ENCODE measurements at regions not wholly inside any gene's neighbourhood (a gene's known extent, or its start where the extent isn't known, plus 50 kb on each side); places are given as distances from the start of the nearest gene placed in this dataset.

DNA sequence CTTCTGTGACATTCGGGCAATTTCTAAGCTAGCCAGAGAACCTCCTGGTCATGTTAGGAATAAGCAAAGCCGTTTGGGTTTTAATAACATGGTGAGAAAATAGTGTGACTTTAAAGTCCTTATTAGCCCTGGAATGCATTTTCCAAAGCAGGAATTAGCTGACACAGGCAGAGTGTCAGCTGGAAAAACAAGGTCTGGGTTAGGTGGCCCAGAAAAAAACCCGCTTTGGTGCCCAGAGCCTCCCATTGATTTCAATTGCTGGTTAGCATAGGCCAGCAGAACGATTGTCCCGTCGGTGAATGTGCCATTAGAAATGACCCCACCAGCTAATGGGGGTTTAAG is 62.1 kb upstream of the CPEB4 start:
- no peak for DNase-seq
- Mint-ChIP-seq H3K4me3 (no peak overlapping the region), H3K36me3 (no peaks in the 10 kb centered on the region), H3K27me3 (peaks cover 7% of the 10 kb centered on the region), H3K4me1 (peaks cover 14% of the 10 kb centered on the region), H3K9me3 (no peaks in the 10 kb centered on the region), H3K27ac (no peak overlapping the region)
- CTCF ChIA-PET: interaction anchor here (0.6 kb wide), 1 partner anchor 161 kb away, joined by 3 read pairs; no protein-coding TSS in a partner anchor

DNA sequence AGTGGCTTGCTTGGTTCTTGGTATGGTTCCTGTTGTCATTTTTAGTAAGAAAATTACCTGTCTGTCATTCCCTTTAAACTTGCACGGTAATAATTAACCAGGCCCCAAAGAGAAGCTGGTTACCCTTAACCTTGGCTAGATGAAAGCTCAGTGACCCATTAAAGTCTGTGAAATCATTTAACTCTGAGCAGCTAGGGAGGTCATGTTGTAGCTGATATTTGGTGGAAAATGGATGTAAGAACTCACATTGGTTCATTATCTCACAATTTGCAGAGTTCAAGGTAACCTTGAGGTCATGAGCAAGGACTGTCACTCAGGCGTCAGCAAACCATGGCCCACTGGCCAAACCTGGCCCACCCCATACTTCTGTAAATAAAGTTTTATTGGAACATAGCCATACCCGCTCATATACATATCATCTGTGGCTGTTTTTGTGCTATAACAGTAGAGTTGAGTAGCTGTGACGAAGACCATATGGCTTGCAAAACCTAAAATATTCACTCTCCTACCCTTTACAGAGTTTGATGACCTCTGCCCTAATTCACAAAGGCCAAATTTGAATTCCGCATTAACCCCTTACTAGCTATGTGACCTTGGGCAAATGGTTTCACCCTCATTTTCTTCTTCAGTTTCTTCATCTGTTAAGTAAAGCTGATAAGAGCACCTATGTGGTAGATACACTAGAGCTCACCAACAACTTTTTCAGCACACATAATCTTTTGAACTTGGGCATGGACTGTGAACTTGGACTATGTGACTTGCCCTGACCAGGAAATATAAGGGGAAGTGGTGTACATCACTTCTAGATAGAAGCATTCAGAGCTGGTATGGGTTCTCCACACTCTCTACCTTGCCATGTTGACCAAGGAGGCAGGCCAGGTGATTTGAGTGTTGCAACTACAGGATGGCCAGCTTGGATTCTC is 61.5 kb upstream of the CPEB4 start:
- Mint-ChIP-seq H3K27me3 (peaks cover 7% of the 10 kb centered on the region), H3K9me3 (no peaks in the 10 kb centered on the region), H3K4me3 (no peak overlapping the region), H3K36me3 (no peaks in the 10 kb centered on the region), H3K27ac (no peak overlapping the region), H3K4me1 (peaks cover 7% of the 10 kb centered on the region)
- no peak for DNase-seq
- CTCF ChIA-PET: no interaction called here

DNA sequence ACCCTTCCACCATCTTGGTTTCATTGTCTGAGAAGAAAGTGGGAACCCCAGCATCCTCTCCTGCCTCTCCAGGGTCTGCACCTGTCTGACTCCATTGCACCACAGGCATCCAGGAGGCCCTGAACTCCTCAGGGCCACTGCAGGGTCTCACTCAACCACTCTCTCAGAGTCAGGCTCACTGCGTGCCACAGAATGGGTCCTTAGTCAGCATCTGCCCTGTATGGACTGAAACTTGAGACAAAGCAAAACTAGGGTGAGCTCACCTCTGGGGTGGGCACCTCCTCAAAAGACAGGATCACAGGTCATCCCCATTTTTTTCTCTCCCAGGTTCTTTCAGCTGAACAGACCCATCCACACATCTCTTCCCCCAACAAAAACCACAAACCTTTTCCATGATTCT is 59.2 kb upstream of the CPEB4 start:
- Mint-ChIP-seq H3K27me3 (peaks cover 9% of the 10 kb centered on the region), H3K27ac (no peak overlapping the region), H3K4me3 (no peak overlapping the region), H3K36me3 (no peaks in the 10 kb centered on the region), H3K4me1 (no peaks in the 10 kb centered on the region), H3K9me3 (no peaks in the 10 kb centered on the region)
- no peak for DNase-seq
- CTCF ChIA-PET: no interaction called here

DNA sequence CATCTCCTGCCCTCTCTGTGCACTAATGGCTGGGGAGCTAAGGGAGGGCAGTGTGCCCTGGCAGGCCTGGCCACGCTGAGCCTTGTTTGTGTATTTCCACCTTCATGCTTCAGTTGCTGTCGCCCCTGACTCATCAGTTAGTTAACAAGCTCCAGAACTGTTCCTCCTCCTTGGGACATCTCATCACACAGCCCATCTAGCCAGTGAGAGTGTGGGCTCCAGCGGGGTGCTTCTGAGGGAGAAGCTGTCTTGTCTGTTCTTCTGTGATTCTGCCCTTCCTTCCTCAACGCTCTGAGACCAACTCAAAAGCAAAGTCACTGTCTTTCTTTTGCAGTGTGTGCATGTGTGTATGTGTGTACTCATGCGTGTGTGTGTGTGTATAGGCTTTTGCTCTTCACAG is 58.3 kb upstream of the CPEB4 start:
- no peaks in the 10 kb centered on the region for H3K36me3 Mint-ChIP-seq
- no peak overlapping the region for H3K27ac Mint-ChIP-seq
- CTCF ChIA-PET: no interaction called here
- no peaks in the 10 kb centered on the region for H3K9me3 Mint-ChIP-seq
- no peak for DNase-seq
- H3K4me3 Mint-ChIP-seq: no peak overlapping the region
- peaks cover 11% of the 10 kb centered on the region for H3K27me3 Mint-ChIP-seq
- no peaks in the 10 kb centered on the region for H3K4me1 Mint-ChIP-seq

DNA sequence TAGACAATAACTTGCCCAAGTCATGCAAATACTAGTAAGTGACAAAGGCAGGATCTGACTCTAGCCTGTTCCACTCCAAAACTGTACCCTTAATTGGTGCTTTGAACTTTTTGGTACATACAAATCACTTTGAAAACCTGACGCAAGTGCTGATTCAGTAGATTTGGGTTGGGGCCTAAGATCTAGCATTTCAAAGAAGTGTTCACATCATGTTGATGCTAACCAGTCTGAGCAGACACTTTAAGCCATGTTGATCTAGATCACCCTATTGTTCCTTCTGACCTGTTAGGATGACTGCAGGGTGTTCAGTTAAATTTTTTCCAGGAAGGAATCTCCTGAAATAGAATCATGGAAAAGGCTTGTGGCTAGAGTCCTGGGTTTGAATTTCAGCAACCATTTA is 57.7 kb upstream of the CPEB4 start:
- CTCF ChIA-PET: no interaction called here
- Mint-ChIP-seq H3K27ac (no peak overlapping the region), H3K4me1 (no peaks in the 10 kb centered on the region), H3K27me3 (peaks cover 6% of the 10 kb centered on the region), H3K36me3 (no peaks in the 10 kb centered on the region), H3K4me3 (no peak overlapping the region), H3K9me3 (no peaks in the 10 kb centered on the region)
- no peak for DNase-seq

DNA sequence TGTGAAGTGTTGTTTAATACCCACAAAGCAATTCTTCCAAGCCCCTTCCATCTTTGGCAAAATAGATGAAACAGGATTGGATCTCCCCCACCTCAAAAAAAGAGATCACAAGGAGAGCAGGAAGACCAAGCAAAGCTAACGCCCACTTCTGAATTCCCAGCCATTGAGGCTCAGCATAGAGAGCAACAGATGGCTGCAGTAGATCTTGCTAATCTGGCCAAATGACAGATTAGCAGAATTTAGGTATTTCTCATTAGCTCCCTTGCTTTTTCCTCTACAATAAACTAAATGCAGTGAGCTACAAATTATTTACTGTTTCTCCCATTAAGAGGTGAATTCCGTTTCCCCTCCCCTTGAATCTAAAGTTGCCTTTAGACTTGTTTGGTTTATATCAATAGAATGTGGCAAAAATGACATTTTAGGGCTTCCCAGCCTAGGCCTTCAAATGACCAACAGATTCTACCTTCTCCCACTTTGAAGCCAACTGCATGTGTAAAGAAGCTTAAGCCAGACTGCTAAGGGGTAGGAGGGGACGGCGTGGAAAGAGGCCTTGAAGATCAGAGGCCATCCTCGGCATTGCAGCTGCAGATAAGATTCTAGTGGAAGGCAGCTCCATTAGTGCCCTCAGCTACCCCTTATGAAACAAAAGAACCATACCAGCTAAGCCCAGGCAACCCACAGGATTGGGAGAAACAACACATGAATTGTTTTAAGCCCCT is 56.8 kb upstream of the CPEB4 start:
- Mint-ChIP-seq H3K4me3 (no peak overlapping the region), H3K27me3 (peaks cover 4% of the 10 kb centered on the region), H3K4me1 (no peaks in the 10 kb centered on the region), H3K36me3 (no peaks in the 10 kb centered on the region), H3K9me3 (no peaks in the 10 kb centered on the region), H3K27ac (no peak overlapping the region)
- DNase-seq: no peak
- CTCF ChIA-PET: interaction anchor here (0.6 to 1.0 kb wide), 2 partner anchors 10 to 88 kb away, joined by 3 to 4 read pairs; no protein-coding TSS in a partner anchor

DNA sequence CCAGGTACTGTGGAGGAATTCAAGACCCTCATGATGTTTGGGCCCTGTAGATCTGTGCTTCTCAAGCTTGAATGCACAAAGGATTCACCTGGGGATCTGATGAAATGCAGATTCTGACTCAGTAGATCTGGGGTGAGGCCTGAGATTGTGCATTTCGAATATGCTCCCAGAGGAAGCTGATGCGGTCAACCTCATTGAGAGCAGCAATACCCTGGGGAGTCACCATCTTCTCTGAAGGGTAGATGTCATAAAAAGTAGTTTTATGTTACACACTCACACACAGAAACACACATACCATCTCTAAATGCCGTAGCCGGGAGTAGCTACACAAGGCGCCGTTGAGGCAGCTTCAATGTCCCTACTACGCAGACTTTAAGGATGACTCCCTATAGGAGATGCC is 55.8 kb upstream of the CPEB4 start:
- peaks cover 8% of the 10 kb centered on the region for H3K27me3 Mint-ChIP-seq
- DNase-seq: no peak
- no peaks in the 10 kb centered on the region for H3K4me1 Mint-ChIP-seq
- H3K36me3 Mint-ChIP-seq: no peaks in the 10 kb centered on the region
- no peak overlapping the region for H3K27ac Mint-ChIP-seq
- no peak overlapping the region for H3K4me3 Mint-ChIP-seq
- CTCF ChIA-PET: no interaction called here
- no peaks in the 10 kb centered on the region for H3K9me3 Mint-ChIP-seq

DNA sequence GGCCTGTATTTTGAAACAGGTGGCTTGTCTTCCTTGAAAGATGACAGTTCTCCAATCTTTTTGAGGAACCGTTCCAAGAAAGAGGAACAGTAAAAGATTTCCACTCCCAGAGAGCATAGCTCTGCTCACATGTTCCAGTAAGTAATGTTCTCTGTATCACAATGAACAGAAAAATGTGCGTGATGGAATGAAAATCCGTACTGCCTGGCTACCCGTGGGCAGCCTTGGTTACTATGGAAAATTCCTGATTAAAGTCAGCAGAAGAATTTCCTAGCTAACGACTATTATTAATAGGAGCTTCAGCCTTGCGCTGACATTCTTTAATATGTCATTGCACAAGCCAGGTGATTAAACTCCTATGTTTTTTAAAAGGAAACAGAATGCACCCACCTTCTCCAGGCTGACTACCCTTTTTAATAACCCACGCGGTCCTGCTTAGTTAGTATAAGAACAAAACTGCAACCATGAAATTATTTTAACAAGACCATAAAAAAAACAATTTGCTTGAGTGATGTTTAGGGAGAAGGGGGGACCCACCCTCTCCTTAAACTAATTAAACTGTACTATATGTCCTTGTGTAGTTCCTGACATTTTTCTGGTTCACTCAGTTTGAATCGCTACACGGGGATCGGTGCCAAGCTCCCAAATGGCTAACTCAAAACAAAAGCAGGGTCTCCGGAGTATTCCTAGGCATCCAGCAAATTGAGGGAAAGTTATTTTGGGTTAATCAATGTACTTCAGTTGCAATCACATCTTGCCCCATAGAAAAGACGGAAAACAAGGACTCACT is 54.8 kb upstream of the CPEB4 start:
- no peak overlapping the region for H3K4me3 Mint-ChIP-seq
- H3K4me1 Mint-ChIP-seq: no peaks in the 10 kb centered on the region
- H3K27ac Mint-ChIP-seq: no peak overlapping the region
- CTCF ChIA-PET: no interaction called here
- no peaks in the 10 kb centered on the region for H3K9me3 Mint-ChIP-seq
- peaks cover 8% of the 10 kb centered on the region for H3K27me3 Mint-ChIP-seq
- no peaks in the 10 kb centered on the region for H3K36me3 Mint-ChIP-seq
- no peak for DNase-seq

DNA sequence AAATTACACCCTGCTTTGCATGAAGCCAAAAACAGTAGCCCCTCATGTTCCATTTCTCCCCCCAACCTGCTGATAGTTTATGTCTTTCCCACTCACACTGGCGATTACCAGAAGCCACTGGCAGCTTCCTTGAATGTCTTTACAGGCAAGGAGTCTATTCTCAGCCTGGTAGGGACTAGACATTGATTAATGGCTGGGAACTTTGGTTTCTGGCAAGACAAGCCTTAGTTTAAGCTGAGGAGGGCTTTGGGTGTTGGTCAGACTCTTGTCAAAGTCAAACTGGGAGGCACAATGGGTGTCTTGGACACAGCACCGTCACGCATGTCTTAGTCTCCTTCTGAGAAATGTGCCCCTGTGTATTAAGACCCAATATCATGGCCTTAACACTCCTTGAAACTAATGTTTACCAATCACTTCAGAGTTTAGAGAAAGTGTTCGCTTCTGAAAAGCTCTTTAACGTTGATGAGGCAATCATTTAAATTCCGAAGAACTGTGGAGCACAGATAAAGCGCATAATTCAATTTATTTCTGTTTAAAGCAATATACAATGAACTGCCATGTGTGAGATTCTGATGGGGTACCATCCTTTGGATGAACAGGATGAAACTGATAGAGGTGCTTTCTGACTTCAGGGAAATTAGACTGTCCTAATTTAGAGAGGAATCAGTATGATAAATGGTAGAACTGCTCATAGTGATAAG is 53.9 kb upstream of the CPEB4 start:
- Mint-ChIP-seq H3K9me3 (no peaks in the 10 kb centered on the region), H3K36me3 (no peaks in the 10 kb centered on the region), H3K27me3 (peaks cover 8% of the 10 kb centered on the region), H3K4me3 (no peak overlapping the region), H3K27ac (no peak overlapping the region), H3K4me1 (no peaks in the 10 kb centered on the region)
- CTCF ChIA-PET: no interaction called here
- DNase-seq: no peak

DNA sequence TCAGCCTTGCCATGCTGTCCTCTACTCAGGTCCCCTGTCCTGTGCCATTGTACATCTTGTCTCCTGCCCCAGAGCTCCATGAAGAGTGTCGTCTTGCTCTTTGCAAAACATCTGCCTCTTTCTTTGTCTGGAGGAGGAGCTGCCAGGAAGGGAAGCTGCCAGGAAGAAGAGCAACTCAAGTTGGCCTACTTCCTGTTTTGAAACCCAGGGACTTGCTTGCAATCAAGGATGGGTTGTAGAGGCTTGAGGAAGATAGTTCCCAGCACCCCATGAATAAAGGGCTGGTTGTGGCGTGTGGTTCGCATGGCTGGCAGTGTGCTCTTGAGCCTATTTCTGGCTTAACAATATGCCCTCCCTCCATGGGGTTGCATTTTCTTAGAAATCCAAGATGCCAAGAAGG is 53.0 kb upstream of the CPEB4 start:
- Mint-ChIP-seq H3K4me1 (no peaks in the 10 kb centered on the region), H3K9me3 (no peaks in the 10 kb centered on the region), H3K27me3 (peaks cover 12% of the 10 kb centered on the region), H3K36me3 (no peaks in the 10 kb centered on the region), H3K27ac (no peak overlapping the region), H3K4me3 (no peak overlapping the region)
- CTCF ChIA-PET: no interaction called here
- DNase-seq: no peak

DNA sequence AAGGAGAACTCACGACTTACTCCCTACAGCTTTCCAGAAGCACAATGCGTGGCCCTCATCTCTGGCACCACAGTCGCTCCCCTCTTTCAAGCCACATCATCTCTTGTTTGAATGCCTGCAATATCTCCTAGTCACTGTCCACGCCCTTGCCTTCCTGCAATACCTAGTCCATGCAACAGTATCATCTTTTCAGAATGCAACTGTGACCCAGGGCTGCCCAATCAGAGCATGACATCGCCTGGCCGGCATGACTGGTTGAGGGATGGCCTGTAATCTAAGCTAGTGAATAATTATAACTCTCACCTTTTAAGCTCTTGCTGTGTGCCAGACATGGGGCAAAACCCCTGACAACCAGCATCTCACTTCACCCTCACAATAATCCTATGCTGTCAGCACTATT is 52.5 kb upstream of the CPEB4 start:
- H3K27me3 Mint-ChIP-seq: peaks cover 12% of the 10 kb centered on the region
- no peak overlapping the region for H3K27ac Mint-ChIP-seq
- no peak overlapping the region for H3K4me3 Mint-ChIP-seq
- H3K36me3 Mint-ChIP-seq: no peaks in the 10 kb centered on the region
- no peaks in the 10 kb centered on the region for H3K4me1 Mint-ChIP-seq
- CTCF ChIA-PET: no interaction called here
- H3K9me3 Mint-ChIP-seq: no peaks in the 10 kb centered on the region
- no peak for DNase-seq

DNA sequence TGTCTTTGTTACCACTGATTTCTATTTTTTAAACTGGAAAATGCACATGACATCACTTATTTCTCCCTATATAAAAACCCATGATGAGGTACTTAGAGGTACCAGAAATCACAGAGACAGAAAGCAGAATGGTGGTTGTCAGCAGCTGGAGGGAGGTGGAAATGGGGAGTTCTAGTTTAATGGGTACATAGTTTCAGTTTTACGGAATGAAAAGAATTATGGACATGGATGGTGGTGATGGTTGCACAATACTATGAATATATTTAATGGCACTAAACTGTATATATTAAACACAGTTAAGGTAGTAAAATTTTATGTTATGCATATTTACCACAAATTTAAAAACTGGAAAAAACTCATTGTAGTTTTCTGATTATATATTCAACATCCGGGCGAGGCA is 50.5 kb upstream of the CPEB4 start:
- CTCF ChIA-PET: no interaction called here
- no peaks in the 10 kb centered on the region for H3K36me3 Mint-ChIP-seq
- no peak for DNase-seq

More for the DNA sequence above, 50.5 kb upstream of the CPEB4 start:
- peaks cover 12% of the 10 kb centered on the region for H3K27me3 Mint-ChIP-seq
- H3K4me1 Mint-ChIP-seq: no peaks in the 10 kb centered on the region
- H3K4me3 Mint-ChIP-seq: no peak overlapping the region
- no peak overlapping the region for H3K27ac Mint-ChIP-seq
- no peaks in the 10 kb centered on the region for H3K9me3 Mint-ChIP-seq

Measured in activated naive CD4-positive, alpha-beta T cell treated with anti-CD3 and anti-CD28 coated beads, Interleukin-2, amount 10 ng/mL, durations not matched to agents 7 days and 5 days (primary cell).